DOHH2 (cell line): ENCODE measurements at regions not wholly inside any gene's neighbourhood (a gene's known extent, or its start where the extent isn't known, plus 50 kb on each side); places are given as distances from the start of the nearest gene placed in this dataset.

Experiments used
- H3F3A ChIP-seq: fragments of 200-600 bp; sonication (generic), shearing (Covaris generic); 2 replicates; pipeline ENCODE4 v1.6.0; 2016; ENCODE audit warnings: antibody characterized with exemption, mild to moderate bottlenecking; ENCODE audit not compliant: control insufficient read depth, insufficient read depth
- H3K27ac ChIP-seq: fragments of 200-600 bp; sonication (generic); 2 replicates; pipeline ENCODE4 v1.5.1; 2014; ENCODE audit warnings: low read depth, mild to moderate bottlenecking, low read length, moderate library complexity
- H3K27me3 ChIP-seq: fragments of 200-600 bp; sonication (generic); 2 replicates; pipeline ENCODE4 v1.6.1; 2014; ENCODE audit warnings: mild to moderate bottlenecking, low read length, mixed read lengths; ENCODE audit not compliant: control insufficient read depth
- H3K36me3 ChIP-seq: fragments of 200-600 bp; sonication (generic); 2 replicates; pipeline ENCODE4 v1.6.1; 2014; ENCODE audit warnings: mild to moderate bottlenecking, low read length, moderate library complexity, mixed read lengths; ENCODE audit not compliant: control insufficient read depth
- H3K4me1 ChIP-seq: fragments of 200-600 bp; sonication (generic); 2 replicates; pipeline ENCODE4 v1.6.1; 2014; ENCODE audit warnings: mild to moderate bottlenecking, low read length, mixed read lengths; ENCODE audit not compliant: control insufficient read depth
- H3K4me2 ChIP-seq: fragments of 200-600 bp; sonication (generic); 2 replicates; pipeline ENCODE4 v1.6.0; 2014; ENCODE audit warnings: mild to moderate bottlenecking, low read length, moderate library complexity
- H3K4me3 ChIP-seq: fragments of 200-600 bp; sonication (generic); 2 replicates; pipeline ENCODE4 v1.5.1; 2014; ENCODE audit warnings: mild to moderate bottlenecking, low read length, mixed read lengths
- H3K79me2 ChIP-seq: fragments of 200-600 bp; sonication (generic); 2 replicates; pipeline ENCODE4 v1.6.1; 2014; ENCODE audit warnings: mild to moderate bottlenecking, low read length, mixed read lengths; ENCODE audit not compliant: control insufficient read depth
- H3K9me2 ChIP-seq: fragments of 200-600 bp; sonication (generic); replicated peaks from 2 replicates; pipeline ENCODE4 v1.6.1; 2014; ENCODE audit warnings: mild to moderate bottlenecking, low read length, mixed read lengths; ENCODE audit not compliant: control insufficient read depth
- H3K9me3 ChIP-seq: fragments of 200-600 bp; sonication (generic); 2 replicates; pipeline ENCODE4 v1.6.1; 2014; ENCODE audit warnings: antibody characterized with exemption, low read length, mixed read lengths; ENCODE audit not compliant: control insufficient read depth, insufficient read depth
- H4K20me1 ChIP-seq: fragments of 200-600 bp; sonication (generic); 2 replicates; pipeline ENCODE4 v1.6.0; 2014; ENCODE audit warnings: low read depth, mild to moderate bottlenecking, antibody characterized with exemption, low read length, moderate library complexity; ENCODE audit not compliant: control insufficient read depth, insufficient read depth
- CTCF ChIP-seq: fragments of 200-600 bp; sonication (generic); IDR thresholded peaks from one replicate; pipeline ENCODE4 v1.5.1; 2014; ENCODE audit warnings: antibody characterized with exemption, mild to moderate bottlenecking, low read depth, low read length; ENCODE audit not compliant: poor library complexity, severe bottlenecking
- EZH2phosphoT487 ChIP-seq: fragments of 200-600 bp; sonication (generic); IDR thresholded peaks from 2 replicates; pipeline ENCODE4 v1.6.1; 2017; ENCODE audit warnings: borderline replicate concordance, mild to moderate bottlenecking, antibody characterized with exemption, low read length, moderate library complexity, mixed read lengths

GRCh38 chr5:74130155-74130897 is 504.3 kb downstream of the ARHGEF28 start:
- Histone ChIP-seq H3F3A (no peaks in the 10 kb centered on the region), H3K27ac (no peak overlapping the region), H3K4me3 (no peak overlapping the region)

GRCh38 chr5:74127381-74128320 is 501.7 kb downstream of the ARHGEF28 start:
- Histone ChIP-seq H4K20me1 (no peaks in the 10 kb centered on the region), H3F3A (no peaks in the 10 kb centered on the region), H3K27me3 (peaks cover 7% of the 10 kb centered on the region; the same call in 1 of the 2 replicates), H3K4me1 (no peaks in the 10 kb centered on the region), H3K9me2 (no peaks in the 10 kb centered on the region), H3K9me3 (no peaks in the 10 kb centered on the region), H3K4me3 (no peak overlapping the region), H3K4me2 (no peak overlapping the region), H3K79me2 (no peaks in the 10 kb centered on the region), H3K27ac (no peak overlapping the region), H3K36me3 (no peaks in the 10 kb centered on the region)
- TF ChIP-seq CTCF (no peak), EZH2phosphoT487 (no peak)

More at GRCh38 chr5:74130155-74130897, 504.3 kb downstream of the ARHGEF28 start:
- H4K20me1 ChIP-seq, result no peaks in the 10 kb centered on the region
- TF ChIP-seq CTCF, result no peak
- no peak for TF ChIP-seq EZH2phosphoT487
- no peaks in the 10 kb centered on the region for H3K4me1 ChIP-seq
- no peaks in the 10 kb centered on the region for H3K79me2 ChIP-seq
- H3K27me3 ChIP-seq, result peaks cover 7% of the 10 kb centered on the region; the same call in 1 of the 2 replicates
- no peaks in the 10 kb centered on the region for H3K9me3 ChIP-seq
- H3K36me3 ChIP-seq, result no peaks in the 10 kb centered on the region
- H3K9me2 ChIP-seq, result no peaks in the 10 kb centered on the region
- no peak overlapping the region for H3K4me2 ChIP-seq

GRCh38 chr5:74126294-74126693 is 500.3 kb downstream of the ARHGEF28 start:
- Histone ChIP-seq H3K4me1 (no peaks in the 10 kb centered on the region), H3K4me2 (no peak overlapping the region), H3K4me3 (no peak overlapping the region), H3K27ac (no peak overlapping the region), H3K9me2 (no peaks in the 10 kb centered on the region), H3K36me3 (no peaks in the 10 kb centered on the region), H3K9me3 (no peaks in the 10 kb centered on the region), H3K79me2 (no peaks in the 10 kb centered on the region), H4K20me1 (no peaks in the 10 kb centered on the region), H3K27me3 (peaks cover 7% of the 10 kb centered on the region; the same call in 1 of the 2 replicates), H3F3A (no peaks in the 10 kb centered on the region)
- TF ChIP-seq CTCF (no peak), EZH2phosphoT487 (no peak)
